ENCODE measurements at regions not wholly inside any gene's neighbourhood (a gene's known extent, or its start where the extent isn't known, plus 50 kb on each side); places are given as distances from the start of the nearest gene placed in this dataset.

GRCh38 chr6:133067960-133068359 lies 173.2 kb upstream of the EYA4 start:
- H3K9me1 ChIP-seq (replicated peaks; ENCODE audit: control insufficient read depth, extremely low read depth, insufficient read depth, low read length) = no peaks in the 10 kb centered on the region
- no peak overlapping the region for H3K9ac ChIP-seq (replicated peaks; ENCODE audit: extremely low read depth, insufficient read depth, low read length)
- no peaks in the 10 kb centered on the region for H4K20me1 ChIP-seq (replicated peaks; ENCODE audit: control insufficient read depth, extremely low read depth, insufficient read depth, low read length)
- no peak for TF ChIP-seq FOS (IDR thresholded peaks at IDR 0.05; ENCODE audit: borderline replicate concordance, insufficient read depth, low read length)
- no peak for TF ChIP-seq EZH2 (IDR thresholded peaks at IDR 0.05; ENCODE audit: borderline replicate concordance, low read depth, low read length, severe bottlenecking)
- TF ChIP-seq POLR2A (IDR thresholded peaks at IDR 0.05; ENCODE audit: low read depth, low read length) = no peak
- TF ChIP-seq JUN (IDR thresholded peaks at IDR 0.05; ENCODE audit: borderline replicate concordance, insufficient read depth, insufficient read length, low read depth) = no peak
- no peak for TF ChIP-seq MAX (IDR thresholded peaks at IDR 0.05; ENCODE audit: insufficient read depth, insufficient read length)
- FAIRE-seq (no peak), DNase-seq (ENCODE audit: low read depth, low spot score) (no peak)
- no peaks in the 10 kb centered on the region for H3K79me2 ChIP-seq (ENCODE audit: control insufficient read depth, insufficient read depth, low read length)
- H3K27ac ChIP-seq (ENCODE audit: insufficient read depth, low read depth, low read length) = no peak overlapping the region
- intact Hi-C loops (cut with micrococcal nuclease) (no loop called here), dilution Hi-C loops (cut with MboI; ENCODE audit: extremely low pct_ligation_motif_present, low sequenced_read_pairs) (no loop called here)
- ChIA-PET CTCF (no interaction called here), POLR2A (no interaction called here)
- BruUV-seq (replicated peaks) = no TSS peak
- no peaks in the 10 kb centered on the region for H3K9me3 ChIP-seq (replicated peaks; ENCODE audit: control insufficient read depth, insufficient read depth, low read length)
- no peak overlapping the region for H2AFZ ChIP-seq (ENCODE audit: low read depth, low read length)
- no peaks in the 10 kb centered on the region for H3K4me1 ChIP-seq (ENCODE audit: control insufficient read depth, extremely low read depth, insufficient read depth, low read length)
- no peak overlapping the region for H3K4me3 ChIP-seq (replicated peaks in 1 of 3; ENCODE audit: insufficient read depth in 1 of 3, low read depth in 1 of 3, low read length in 3 of 3)
- H3K4me2 ChIP-seq (ENCODE audit: insufficient read depth, low read length) = no peak overlapping the region
- no peaks in the 10 kb centered on the region for H3K27me3 ChIP-seq (ENCODE audit: control insufficient read depth in 2 of 2, insufficient read depth in 2 of 2, low read length in 2 of 2)
- no peaks in the 10 kb centered on the region for H3K36me3 ChIP-seq (ENCODE audit: control insufficient read depth in 2 of 2, extremely low read depth in 1 of 2, insufficient read depth in 2 of 2, low read length in 2 of 2)

- DNase-seq (ENCODE audit: low read depth, low spot score) (no peak), FAIRE-seq (no peak)
- no peak for TF ChIP-seq EZH2 (IDR thresholded peaks at IDR 0.05; ENCODE audit: borderline replicate concordance, low read depth, low read length, severe bottlenecking)
- no peak for TF ChIP-seq CTCF (IDR thresholded peaks at IDR 0.05; ENCODE audit: extremely low read depth in 1 of 2, insufficient read depth in 1 of 2, low read depth in 1 of 2, low read length in 2 of 2)
- no peak for TF ChIP-seq JUN (IDR thresholded peaks at IDR 0.05; ENCODE audit: borderline replicate concordance, insufficient read depth, insufficient read length, low read depth)
- no peak for TF ChIP-seq MYC (IDR thresholded peaks at IDR 0.05; ENCODE audit: low read depth, low read length)
- no peak for TF ChIP-seq GATA2 (IDR thresholded peaks at IDR 0.05; ENCODE audit: insufficient read depth, insufficient read length, low read depth, low read length)
- no peak for TF ChIP-seq POLR2A (IDR thresholded peaks at IDR 0.05; ENCODE audit: low read depth, low read length)
- TF ChIP-seq MAX (IDR thresholded peaks at IDR 0.05; ENCODE audit: insufficient read depth, insufficient read length) = no peak
- TF ChIP-seq POLR2AphosphoS5 (IDR thresholded peaks at IDR 0.05; ENCODE audit: insufficient read depth, low read depth, low read length) = no peak
- no peak for TF ChIP-seq FOS (IDR thresholded peaks at IDR 0.05; ENCODE audit: borderline replicate concordance, insufficient read depth, low read length)
- H3K4me1 ChIP-seq (ENCODE audit: control insufficient read depth, extremely low read depth, insufficient read depth, low read length) = no peaks in the 10 kb centered on the region
- no peaks in the 10 kb centered on the region for H3K9me1 ChIP-seq (replicated peaks; ENCODE audit: control insufficient read depth, extremely low read depth, insufficient read depth, low read length)
- no peaks in the 10 kb centered on the region for H3K27me3 ChIP-seq (ENCODE audit: control insufficient read depth in 2 of 2, insufficient read depth in 2 of 2, low read length in 2 of 2)
- H3K9me3 ChIP-seq (replicated peaks; ENCODE audit: control insufficient read depth, insufficient read depth, low read length) = no peaks in the 10 kb centered on the region
- no peaks in the 10 kb centered on the region for H3K79me2 ChIP-seq (ENCODE audit: control insufficient read depth, insufficient read depth, low read length)
- ChIA-PET POLR2A (no interaction called here), CTCF (no interaction called here)
- H3K27ac ChIP-seq (ENCODE audit: insufficient read depth, low read depth, low read length) = no peak overlapping the region
- intact Hi-C loops (cut with micrococcal nuclease) (no loop called here), dilution Hi-C loops (cut with MboI; ENCODE audit: extremely low pct_ligation_motif_present, low sequenced_read_pairs) (no loop called here)
- no peak overlapping the region for H3K4me2 ChIP-seq (ENCODE audit: insufficient read depth, low read length)
- no peaks in the 10 kb centered on the region for H4K20me1 ChIP-seq (replicated peaks; ENCODE audit: control insufficient read depth, extremely low read depth, insufficient read depth, low read length)
- no peak overlapping the region for H3K4me3 ChIP-seq (replicated peaks in 1 of 3; ENCODE audit: insufficient read depth in 1 of 3, low read depth in 1 of 3, low read length in 3 of 3)
- no peak overlapping the region for H2AFZ ChIP-seq (ENCODE audit: low read depth, low read length)
- no peak overlapping the region for H3K9ac ChIP-seq (replicated peaks; ENCODE audit: extremely low read depth, insufficient read depth, low read length)
- no peaks in the 10 kb centered on the region for H3K36me3 ChIP-seq (ENCODE audit: control insufficient read depth in 2 of 2, extremely low read depth in 1 of 2, insufficient read depth in 2 of 2, low read length in 2 of 2)
- no TSS peak for BruUV-seq (replicated peaks)
Measured at GRCh38 chr6:133070410-133071043, 170.6 kb upstream of the EYA4 start.

All from endothelial cell of umbilical vein (primary cell).